IMR-90 (cell line): ENCODE measurements at regions not wholly inside any gene's neighbourhood (a gene's known extent, or its start where the extent isn't known, plus 50 kb on each side); places are given as distances from the start of the nearest gene placed in this dataset.

ENCODE experiments used
- CTCF ChIP-seq: conservative IDR thresholded peaks from 2 replicates; pipeline ENCODE4 v1.5.1; 2012; ENCODE audit warnings: mild to moderate bottlenecking, low read depth, low read length, improper control_type of control experiment
- POLR2A ChIP-seq: IDR thresholded peaks from 2 replicates; pipeline ENCODE4 v1.6.1; 2012; ENCODE audit warnings: mild to moderate bottlenecking, low read depth, low read length
- RAD21 ChIP-seq: IDR thresholded peaks from 2 replicates; pipeline ENCODE4 v1.6.1; 2012; ENCODE audit warnings: low read length, improper control_type of control experiment
- TF ChIP-seq, protein P1 (sequence below): fragments of 150-350 bp; IDR thresholded peaks from 2 replicates; pipeline ENCODE4 v1.6.1; 2017; ENCODE audit warnings: mild to moderate bottlenecking, antibody characterized with exemption, low read length, low read depth
- TF ChIP-seq, protein P2 (sequence below): fragments of 150-350 bp; IDR thresholded peaks from 2 replicates; pipeline ENCODE4 v1.6.1; 2016; ENCODE audit warnings: low read depth, mild to moderate bottlenecking, low read length, moderate library complexity, borderline replicate concordance

DNA sequence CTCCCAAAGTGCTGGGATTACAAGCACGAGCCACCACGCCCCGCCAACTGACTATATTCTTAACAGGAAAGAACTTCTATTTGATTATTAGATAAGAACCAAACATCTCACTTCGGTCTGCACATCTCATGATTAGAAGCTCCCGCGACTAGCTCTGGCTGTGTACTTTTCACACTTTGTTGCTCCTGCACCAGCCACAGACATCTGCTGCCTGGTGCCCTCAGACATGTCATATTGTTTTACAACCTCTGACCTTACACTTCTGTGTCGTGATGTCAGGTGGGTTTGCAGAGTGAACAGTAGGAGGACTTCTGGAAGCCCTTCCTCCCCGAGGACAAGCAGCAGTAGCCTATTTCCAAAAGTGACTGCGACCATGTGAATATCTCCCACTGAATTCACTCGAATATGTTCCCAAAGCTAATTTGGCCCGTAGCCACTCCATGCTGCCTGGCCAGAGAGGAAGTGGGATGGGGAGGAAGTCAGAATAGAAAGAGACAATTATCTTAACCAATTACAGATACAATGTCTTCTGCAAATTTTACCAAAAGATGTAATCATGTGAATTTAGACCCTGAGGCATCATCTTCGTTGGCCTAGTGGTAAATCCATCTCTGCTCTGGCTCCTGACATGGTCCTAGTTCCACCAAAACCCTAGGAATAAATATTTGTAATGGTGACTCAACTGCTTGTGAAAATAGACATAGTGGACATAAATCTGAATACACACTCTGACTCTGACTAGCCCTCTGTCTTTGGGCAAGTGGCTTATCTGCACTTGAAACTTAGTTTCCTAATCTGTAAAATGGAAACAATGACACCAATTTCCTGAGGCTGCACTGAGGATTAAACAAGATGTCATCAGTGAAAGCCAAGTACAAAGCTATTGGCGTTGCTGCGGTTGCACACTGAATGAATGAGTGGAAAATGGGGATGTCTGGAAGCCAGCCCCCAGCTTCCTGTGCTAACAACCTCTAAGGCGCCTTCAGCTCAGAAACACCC is 406.1 kb downstream of the LRATD1 start:
- TF ChIP-seq CTCF (no peak), POLR2A (no peak), RAD21 (no peak)
- TF ChIP-seq, protein P1, sequence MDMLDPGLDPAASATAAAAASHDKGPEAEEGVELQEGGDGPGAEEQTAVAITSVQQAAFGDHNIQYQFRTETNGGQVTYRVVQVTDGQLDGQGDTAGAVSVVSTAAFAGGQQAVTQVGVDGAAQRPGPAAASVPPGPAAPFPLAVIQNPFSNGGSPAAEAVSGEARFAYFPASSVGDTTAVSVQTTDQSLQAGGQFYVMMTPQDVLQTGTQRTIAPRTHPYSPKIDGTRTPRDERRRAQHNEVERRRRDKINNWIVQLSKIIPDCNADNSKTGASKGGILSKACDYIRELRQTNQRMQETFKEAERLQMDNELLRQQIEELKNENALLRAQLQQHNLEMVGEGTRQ: no peak
- TF ChIP-seq, protein P2, sequence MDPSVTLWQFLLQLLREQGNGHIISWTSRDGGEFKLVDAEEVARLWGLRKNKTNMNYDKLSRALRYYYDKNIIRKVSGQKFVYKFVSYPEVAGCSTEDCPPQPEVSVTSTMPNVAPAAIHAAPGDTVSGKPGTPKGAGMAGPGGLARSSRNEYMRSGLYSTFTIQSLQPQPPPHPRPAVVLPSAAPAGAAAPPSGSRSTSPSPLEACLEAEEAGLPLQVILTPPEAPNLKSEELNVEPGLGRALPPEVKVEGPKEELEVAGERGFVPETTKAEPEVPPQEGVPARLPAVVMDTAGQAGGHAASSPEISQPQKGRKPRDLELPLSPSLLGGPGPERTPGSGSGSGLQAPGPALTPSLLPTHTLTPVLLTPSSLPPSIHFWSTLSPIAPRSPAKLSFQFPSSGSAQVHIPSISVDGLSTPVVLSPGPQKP: no peak
